ENCODE measurements at regions not wholly inside any gene's neighbourhood (a gene's known extent, or its start where the extent isn't known, plus 50 kb on each side); places are given as distances from the start of the nearest gene placed in this dataset.

GRCh38 chr16:86762095-86762494 lies 183.7 kb downstream of the FOXL1 start:
- peaks cover 33% of the 10 kb centered on the region for H3K27me3 Mint-ChIP-seq
- TF ChIP-seq, protein P1, sequence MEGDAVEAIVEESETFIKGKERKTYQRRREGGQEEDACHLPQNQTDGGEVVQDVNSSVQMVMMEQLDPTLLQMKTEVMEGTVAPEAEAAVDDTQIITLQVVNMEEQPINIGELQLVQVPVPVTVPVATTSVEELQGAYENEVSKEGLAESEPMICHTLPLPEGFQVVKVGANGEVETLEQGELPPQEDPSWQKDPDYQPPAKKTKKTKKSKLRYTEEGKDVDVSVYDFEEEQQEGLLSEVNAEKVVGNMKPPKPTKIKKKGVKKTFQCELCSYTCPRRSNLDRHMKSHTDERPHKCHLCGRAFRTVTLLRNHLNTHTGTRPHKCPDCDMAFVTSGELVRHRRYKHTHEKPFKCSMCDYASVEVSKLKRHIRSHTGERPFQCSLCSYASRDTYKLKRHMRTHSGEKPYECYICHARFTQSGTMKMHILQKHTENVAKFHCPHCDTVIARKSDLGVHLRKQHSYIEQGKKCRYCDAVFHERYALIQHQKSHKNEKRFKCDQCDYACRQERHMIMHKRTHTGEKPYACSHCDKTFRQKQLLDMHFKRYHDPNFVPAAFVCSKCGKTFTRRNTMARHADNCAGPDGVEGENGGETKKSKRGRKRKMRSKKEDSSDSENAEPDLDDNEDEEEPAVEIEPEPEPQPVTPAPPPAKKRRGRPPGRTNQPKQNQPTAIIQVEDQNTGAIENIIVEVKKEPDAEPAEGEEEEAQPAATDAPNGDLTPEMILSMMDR (IDR thresholded peaks at IDR 0.05): no peak
- DNase-seq (no peak), ATAC-seq (ENCODE audit: low read depth) (no peak)
- intact Hi-C loops (cut with micrococcal nuclease): loop anchor here (10.0 kb wide), 1 partner anchor 197 kb away; the partner anchor contains the start of gene FOXC2
- POLR2A ChIA-PET: no interaction called here
- no peaks in the 10 kb centered on the region for H3K36me3 Mint-ChIP-seq (ENCODE audit: low read depth)
- no peak overlapping the region for H3K4me3 Mint-ChIP-seq
- H3K4me1 Mint-ChIP-seq: no peaks in the 10 kb centered on the region
- H3K27ac Mint-ChIP-seq: no peak overlapping the region
- H3K9me3 Mint-ChIP-seq: no peaks in the 10 kb centered on the region
- CTCF ChIA-PET: no interaction called here

GRCh38 chr16:86763819-86764218 lies 185.5 kb downstream of the FOXL1 start:
- intact Hi-C loops (cut with micrococcal nuclease): loop anchor here (10.0 kb wide), 1 partner anchor 199 kb away; the partner anchor contains the start of gene FOXC2
- DNase-seq: no peak
- CTCF ChIA-PET: no interaction called here
- Mint-ChIP-seq H3K27ac (no peak overlapping the region), H3K36me3 (ENCODE audit: low read depth) (no peaks in the 10 kb centered on the region), H3K27me3 (peaks cover 26% of the 10 kb centered on the region), H3K4me3 (no peak overlapping the region), H3K9me3 (no peaks in the 10 kb centered on the region), H3K4me1 (no peaks in the 10 kb centered on the region)
- ATAC-seq (ENCODE audit: low read depth): no peak
- POLR2A ChIA-PET: no interaction called here
- TF ChIP-seq, protein P1 (IDR thresholded peaks at IDR 0.05): no peak

- peaks cover 23% of the 10 kb centered on the region for H3K27me3 Mint-ChIP-seq
- DNase-seq: no peak
- intact Hi-C loops (cut with micrococcal nuclease): loop anchor here (10.0 kb wide), 1 partner anchor 200 kb away; the partner anchor contains the start of gene FOXC2
- no peaks in the 10 kb centered on the region for H3K4me1 Mint-ChIP-seq
- no peak overlapping the region for H3K4me3 Mint-ChIP-seq
- H3K9me3 Mint-ChIP-seq: no peaks in the 10 kb centered on the region
- H3K27ac Mint-ChIP-seq: no peak overlapping the region
- CTCF ChIA-PET: no interaction called here
- H3K36me3 Mint-ChIP-seq (ENCODE audit: low read depth): no peaks in the 10 kb centered on the region
- ATAC-seq (ENCODE audit: low read depth): no peak
- POLR2A ChIA-PET: no interaction called here
- TF ChIP-seq, protein P1 (IDR thresholded peaks at IDR 0.05): no peak
These were observed 186.2 kb downstream of the FOXL1 start for GRCh38 chr16:86764551-86764950.

DNA sequence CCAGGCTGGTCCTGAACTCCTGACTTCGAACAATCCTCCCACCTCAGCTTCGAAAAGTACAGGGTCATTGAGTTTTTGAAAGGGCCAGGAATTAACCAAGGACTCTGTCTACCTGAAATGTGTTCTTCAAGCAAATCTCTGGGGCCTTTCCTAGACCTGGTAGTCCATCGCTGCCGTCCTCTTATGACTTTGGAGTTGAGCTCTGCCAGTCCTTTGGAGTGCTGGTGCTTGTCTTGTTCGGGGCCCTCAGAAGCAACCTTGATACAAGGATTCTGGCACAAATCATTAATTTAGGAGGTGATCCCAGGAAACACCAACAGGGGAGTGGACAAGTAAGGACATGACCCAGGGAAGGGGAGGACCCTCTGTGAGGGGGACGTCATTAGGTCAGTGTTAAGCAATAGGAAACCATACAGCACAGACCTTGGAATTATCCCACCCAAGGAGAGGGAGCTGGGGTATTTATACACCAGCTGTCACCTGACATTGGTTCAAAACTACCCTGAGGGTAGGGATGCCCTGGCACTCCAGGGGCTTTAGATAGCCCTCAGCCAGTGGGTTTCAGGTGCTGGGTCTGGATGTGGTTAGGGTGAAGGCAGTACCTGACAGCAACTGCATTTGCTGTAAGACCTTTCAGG lies 187.2 kb downstream of the FOXL1 start:
- no peak for ATAC-seq (ENCODE audit: low read depth)
- Mint-ChIP-seq H3K27me3 (peaks cover 17% of the 10 kb centered on the region), H3K36me3 (ENCODE audit: low read depth) (no peaks in the 10 kb centered on the region), H3K27ac (no peak overlapping the region), H3K4me1 (no peaks in the 10 kb centered on the region), H3K9me3 (no peaks in the 10 kb centered on the region), H3K4me3 (no peak overlapping the region)
- intact Hi-C loops (cut with micrococcal nuclease): loop anchor here (10.0 kb wide), 1 partner anchor 201 kb away; the partner anchor contains the start of gene FOXC2
- no peak for DNase-seq
- POLR2A ChIA-PET: interaction anchor here (0.6 kb wide), 1 partner anchor 702 kb away, joined by 5 read pairs; no protein-coding TSS in a partner anchor
- TF ChIP-seq, protein P1 (IDR thresholded peaks at IDR 0.05): no peak
- CTCF ChIA-PET: no interaction called here

DNA sequence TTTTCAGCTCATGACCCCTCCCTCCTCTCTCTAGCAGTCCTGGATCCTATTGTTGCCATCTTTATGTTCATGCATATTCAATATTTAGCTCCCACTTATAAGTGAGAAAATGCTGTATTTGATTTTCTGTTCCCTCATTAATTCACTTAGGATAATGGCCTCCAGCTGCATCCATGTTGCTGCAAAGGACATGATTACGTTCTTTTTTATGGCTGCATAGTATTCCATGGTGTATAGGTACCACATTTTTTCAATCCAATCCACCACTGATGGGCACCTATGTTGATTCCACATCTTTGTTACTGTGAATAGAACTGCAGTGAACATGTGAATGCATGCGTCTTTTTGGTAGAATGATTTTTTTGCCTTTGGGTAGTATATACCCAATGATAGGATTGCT lies 188.4 kb downstream of the FOXL1 start:
- Mint-ChIP-seq H3K4me1 (no peaks in the 10 kb centered on the region), H3K4me3 (no peak overlapping the region), H3K9me3 (no peaks in the 10 kb centered on the region), H3K36me3 (ENCODE audit: low read depth) (no peaks in the 10 kb centered on the region), H3K27me3 (peaks cover 10% of the 10 kb centered on the region), H3K27ac (no peak overlapping the region)
- DNase-seq: no peak
- TF ChIP-seq, protein P1 (IDR thresholded peaks at IDR 0.05): no peak
- CTCF ChIA-PET: no interaction called here
- POLR2A ChIA-PET: no interaction called here
- ATAC-seq (ENCODE audit: low read depth): no peak
- intact Hi-C loops (cut with micrococcal nuclease): loop anchor here (10.0 kb wide), 1 partner anchor 202 kb away; the partner anchor contains the start of gene FOXC2

Data from activated B cell treated with CpG ODN at 0.5 μM for 24 hours (primary cell).